GM19372 (cell line): ENCODE measurements at regions not wholly inside any gene's neighbourhood (a gene's known extent, or its start where the extent isn't known, plus 50 kb on each side); places are given as distances from the start of the nearest gene placed in this dataset.

Source experiments
- ATAC-seq: cut with Tn5 transposase; IDR thresholded peaks from one replicate; pipeline ENCODE4 v1.9.1; 2021; ENCODE audit warnings: mild to moderate bottlenecking, low read depth, moderate library complexity; ENCODE audit not compliant: unreplicated experiment

DNA sequence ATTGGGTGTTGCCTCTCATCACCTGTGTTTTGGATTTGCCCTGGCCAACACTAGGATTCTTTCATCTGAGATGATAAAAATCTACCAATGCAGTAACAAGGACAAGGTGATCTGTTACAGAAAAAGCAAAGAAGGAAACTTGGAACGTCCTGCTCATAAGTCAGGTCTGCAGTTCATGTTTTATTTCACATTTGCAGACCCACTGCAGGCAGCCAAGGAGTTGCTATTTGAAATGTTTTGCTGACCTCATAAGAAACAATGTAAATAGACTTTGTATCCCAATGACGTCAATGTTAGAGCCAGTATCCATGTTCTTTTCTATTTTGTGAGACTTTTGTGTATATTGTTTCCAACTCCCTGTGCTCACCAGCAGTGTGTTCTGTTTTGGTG, 312.9 kb downstream of the DEPDC1B start:
- no peak for ATAC-seq

- no peak for ATAC-seq
Measured at GRCh38 chr5:60386436-60387050, 313.4 kb downstream of the DEPDC1B start.

DNA sequence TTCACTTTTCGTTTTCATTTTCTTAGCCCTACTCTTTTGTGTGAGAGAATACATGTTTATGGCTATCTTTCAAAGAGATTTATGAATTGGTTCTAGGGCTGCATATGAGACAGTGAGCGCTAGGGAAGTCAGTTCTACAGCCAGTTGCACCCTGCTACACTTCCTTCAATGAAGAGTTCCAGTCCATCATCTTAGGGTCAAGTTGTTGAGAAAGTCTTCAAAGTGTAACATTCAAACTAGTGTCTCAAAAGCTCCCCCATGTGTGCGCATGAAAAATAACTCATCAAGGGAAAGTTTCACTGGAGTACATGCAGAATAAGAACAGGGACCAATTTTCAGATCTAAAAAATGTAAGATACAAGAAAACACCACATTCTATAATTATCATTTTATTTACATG, 317.2 kb downstream of the DEPDC1B start:
- ATAC-seq = no peak

- ATAC-seq = no peak
Measured at GRCh38 chr5:60379907-60380306, 320.1 kb downstream of the DEPDC1B start.

- ATAC-seq = no peak
Measured at GRCh38 chr5:60377826-60378225, 322.1 kb downstream of the DEPDC1B start.

GRCh38 chr5:60376860-60377259, 323.1 kb downstream of the DEPDC1B start:
- ATAC-seq = no peak

DNA sequence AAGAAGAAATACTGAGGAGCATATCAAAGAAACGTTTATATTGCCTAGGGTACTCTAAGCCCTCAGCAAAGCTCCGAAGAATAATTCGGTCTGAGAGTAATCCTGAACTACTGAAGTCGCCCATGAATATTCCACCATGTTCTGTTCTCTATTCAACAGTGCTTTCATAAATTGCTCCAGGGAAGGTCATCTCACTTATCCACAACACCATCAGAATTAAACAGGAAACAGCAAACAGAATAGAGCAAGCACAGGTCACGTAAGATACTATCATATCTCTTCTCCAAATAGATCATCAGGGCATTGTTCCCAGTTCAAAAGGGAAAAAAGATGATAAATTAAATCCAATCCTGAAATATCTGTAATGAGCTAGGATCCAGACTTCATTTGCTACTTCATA, 325.6 kb downstream of the DEPDC1B start:
- no peak for ATAC-seq

- no peak for ATAC-seq
Measured at GRCh38 chr5:60372786-60373185, 327.2 kb downstream of the DEPDC1B start.

- no peak for ATAC-seq
Measured at GRCh38 chr5:60371065-60371464, 328.9 kb downstream of the DEPDC1B start.

DNA sequence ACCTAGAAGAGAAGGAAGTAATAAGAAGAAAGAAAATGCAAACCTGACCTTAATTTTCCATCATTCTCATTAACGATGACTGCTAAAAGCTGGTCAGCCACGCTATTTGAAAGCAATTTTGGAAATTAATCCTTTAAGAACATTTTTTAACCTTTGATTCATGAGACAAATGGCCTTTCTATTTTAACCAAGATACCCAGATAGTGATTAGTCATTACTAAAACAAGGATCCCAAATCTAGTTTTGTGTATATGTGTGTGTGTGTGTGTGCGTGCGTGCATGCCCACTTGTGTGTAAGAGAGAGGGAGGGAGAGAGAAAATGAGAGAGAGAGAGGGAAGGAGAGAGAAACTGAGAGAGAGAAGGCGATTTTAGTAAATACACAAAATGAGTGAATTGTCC, 329.5 kb downstream of the DEPDC1B start:
- no peak for ATAC-seq

- ATAC-seq = no peak
Measured at GRCh38 chr5:60369391-60369790, 330.6 kb downstream of the DEPDC1B start.

DNA sequence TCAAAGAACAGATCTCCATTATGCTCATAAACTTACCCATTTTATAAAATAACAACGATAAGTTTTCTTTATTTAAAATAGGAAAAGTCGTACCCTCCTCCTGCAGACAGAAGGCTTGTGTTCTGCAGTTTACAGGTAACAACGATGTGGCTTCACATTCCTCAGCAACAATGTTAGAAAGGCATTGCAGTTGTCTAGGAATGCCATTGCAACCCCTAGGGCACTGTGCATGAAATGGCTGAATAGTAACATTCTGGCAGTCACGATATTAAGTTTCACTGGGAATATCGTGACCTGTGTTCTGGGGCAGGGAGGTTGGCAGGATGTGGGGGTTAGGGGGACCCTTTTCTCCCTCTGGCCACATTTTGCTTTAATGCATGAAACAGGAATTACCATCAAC, 331.9 kb downstream of the DEPDC1B start:
- ATAC-seq = no peak

- ATAC-seq = no peak
Measured at GRCh38 chr5:60366489-60366888, 333.5 kb downstream of the DEPDC1B start.

GRCh38 chr5:60365001-60365400, 335.0 kb downstream of the DEPDC1B start:
- ATAC-seq = no peak

DNA sequence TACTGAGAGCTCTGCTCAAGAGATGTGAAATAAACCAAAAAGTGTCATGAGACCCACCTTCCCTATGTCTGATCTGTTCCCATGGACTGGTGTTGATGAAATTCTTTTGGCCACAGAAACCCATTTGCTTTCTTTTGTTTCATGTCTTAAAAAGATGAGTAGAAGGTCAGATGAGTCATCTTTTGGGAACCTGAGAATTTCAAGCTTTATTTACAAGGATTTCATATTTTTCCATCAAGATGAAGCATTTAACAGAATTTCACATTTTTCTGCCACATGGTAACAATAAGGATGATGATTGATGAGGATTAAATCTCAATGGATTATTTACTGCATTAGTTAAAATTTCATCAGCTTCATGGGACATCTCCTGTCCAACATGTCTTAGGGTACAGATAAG, 337.8 kb downstream of the DEPDC1B start:
- ATAC-seq = no peak

- no peak for ATAC-seq
Measured at GRCh38 chr5:60360355-60360754, 339.6 kb downstream of the DEPDC1B start.

GRCh38 chr5:60357302-60357701, 342.7 kb downstream of the DEPDC1B start:
- no peak for ATAC-seq

- ATAC-seq = no peak
Measured at GRCh38 chr5:60356745-60357144, 343.2 kb downstream of the DEPDC1B start.

DNA sequence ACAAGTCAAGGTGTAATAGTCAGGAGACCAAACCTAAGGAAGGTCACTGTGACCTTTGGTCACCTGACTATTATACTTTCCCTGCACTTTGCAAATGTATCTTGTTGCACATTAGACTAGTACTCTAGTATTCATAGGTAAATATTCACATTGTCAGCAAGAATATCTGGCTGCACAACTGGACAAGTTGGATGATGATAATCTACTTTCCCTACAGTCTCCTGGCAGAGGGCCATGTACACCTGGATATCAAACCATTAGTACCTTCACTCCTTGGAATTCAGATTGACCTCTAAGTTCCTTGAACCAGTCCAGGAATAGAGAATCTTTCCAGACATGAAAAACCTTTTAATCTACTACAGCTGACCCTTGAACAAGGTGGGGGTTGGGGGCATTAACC, 344.8 kb downstream of the DEPDC1B start:
- ATAC-seq = no peak

DNA sequence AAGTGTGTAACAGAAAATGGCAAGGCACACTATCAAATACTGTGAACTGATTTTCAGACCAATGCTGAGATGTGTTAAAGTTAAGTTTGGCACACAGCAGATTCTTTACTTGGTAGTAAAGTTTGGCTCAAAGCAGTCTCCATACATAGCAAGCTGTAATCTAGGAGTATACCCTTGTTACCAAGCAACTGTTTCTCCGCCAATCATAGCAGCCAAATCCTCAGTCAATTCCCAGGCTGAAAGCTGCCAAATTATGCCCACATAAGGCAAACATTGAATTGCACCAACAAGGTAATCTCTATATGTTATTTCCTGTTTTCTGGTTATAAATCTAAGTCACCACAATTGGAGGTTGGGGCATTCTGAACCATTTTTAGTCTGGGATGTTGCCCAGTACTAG, 345.7 kb downstream of the DEPDC1B start:
- no peak for ATAC-seq

GRCh38 chr5:60352992-60353599, 346.9 kb downstream of the DEPDC1B start:
- no peak for ATAC-seq

- no peak for ATAC-seq
Measured at GRCh38 chr5:60350794-60351193, 349.2 kb downstream of the DEPDC1B start.
